A549 (cell line): ENCODE measurements at regions not wholly inside any gene's neighbourhood (a gene's known extent, or its start where the extent isn't known, plus 50 kb on each side); places are given as distances from the start of the nearest gene placed in this dataset.

Experiments
- EHMT2 ChIP-seq: fragments of 200-600 bp; sonication (generic); IDR thresholded peaks from 2 replicates; pipeline ENCODE4 v1.6.1; 2016; ENCODE audit warnings: antibody characterized with exemption, low read depth, mild to moderate bottlenecking, moderate library complexity
- EP300 ChIP-seq, 2 experiments: fragments of >200 bp; sonication (Bioruptor Twin); formaldehyde crosslinking; IDR thresholded peaks; 2 replicates in 1 of 2; 3 replicates in 1 of 2; pipeline ENCODE4 v1.6.1; 2016 to 2017
- MAZ ChIP-seq: fragments of 150-350 bp; IDR thresholded peaks from 2 replicates; pipeline ENCODE4 v1.6.1; 2014; ENCODE audit warnings: antibody characterized with exemption, low read depth, low read length, borderline replicate concordance
- NPAS2 ChIP-seq: fragments of 250-450 bp; sonication (Bioruptor Pico); IDR thresholded peaks from 2 replicates; pipeline ENCODE4 v1.8.0; 2022; ENCODE audit warnings: mild to moderate bottlenecking, moderate library complexity, borderline replicate concordance
- POLR2A ChIP-seq: IDR thresholded peaks from 2 replicates; pipeline ENCODE4 v1.6.1; 2012; ENCODE audit warnings: mild to moderate bottlenecking, low read length
- SREBF2 ChIP-seq: fragments of 450-650 bp; IDR thresholded peaks from 2 replicates; pipeline ENCODE4 v1.6.1; 2014; ENCODE audit warnings: mild to moderate bottlenecking, moderate library complexity
- TF ChIP-seq, protein P1 (sequence below): fragments of 150-350 bp; IDR thresholded peaks from 2 replicates; pipeline ENCODE4 v1.6.1; 2014; ENCODE audit warnings: low read depth, mild to moderate bottlenecking, low read length
- TF ChIP-seq, protein P2 (sequence below): fragments of >200 bp; sonication (Bioruptor Twin); formaldehyde crosslinking; IDR thresholded peaks from 3 replicates; pipeline ENCODE4 v1.5.1; 2016
- TF ChIP-seq, protein P3 (sequence below): fragments of 450-650 bp; IDR thresholded peaks from 2 replicates; pipeline ENCODE4 v1.6.1; 2014; ENCODE audit warnings: antibody characterized with exemption

- TF ChIP-seq, protein P1, sequence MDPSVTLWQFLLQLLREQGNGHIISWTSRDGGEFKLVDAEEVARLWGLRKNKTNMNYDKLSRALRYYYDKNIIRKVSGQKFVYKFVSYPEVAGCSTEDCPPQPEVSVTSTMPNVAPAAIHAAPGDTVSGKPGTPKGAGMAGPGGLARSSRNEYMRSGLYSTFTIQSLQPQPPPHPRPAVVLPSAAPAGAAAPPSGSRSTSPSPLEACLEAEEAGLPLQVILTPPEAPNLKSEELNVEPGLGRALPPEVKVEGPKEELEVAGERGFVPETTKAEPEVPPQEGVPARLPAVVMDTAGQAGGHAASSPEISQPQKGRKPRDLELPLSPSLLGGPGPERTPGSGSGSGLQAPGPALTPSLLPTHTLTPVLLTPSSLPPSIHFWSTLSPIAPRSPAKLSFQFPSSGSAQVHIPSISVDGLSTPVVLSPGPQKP: no peak
- no peak for TF ChIP-seq EP300 (IDR thresholded peaks at IDR 0.05)
- TF ChIP-seq, protein P2, sequence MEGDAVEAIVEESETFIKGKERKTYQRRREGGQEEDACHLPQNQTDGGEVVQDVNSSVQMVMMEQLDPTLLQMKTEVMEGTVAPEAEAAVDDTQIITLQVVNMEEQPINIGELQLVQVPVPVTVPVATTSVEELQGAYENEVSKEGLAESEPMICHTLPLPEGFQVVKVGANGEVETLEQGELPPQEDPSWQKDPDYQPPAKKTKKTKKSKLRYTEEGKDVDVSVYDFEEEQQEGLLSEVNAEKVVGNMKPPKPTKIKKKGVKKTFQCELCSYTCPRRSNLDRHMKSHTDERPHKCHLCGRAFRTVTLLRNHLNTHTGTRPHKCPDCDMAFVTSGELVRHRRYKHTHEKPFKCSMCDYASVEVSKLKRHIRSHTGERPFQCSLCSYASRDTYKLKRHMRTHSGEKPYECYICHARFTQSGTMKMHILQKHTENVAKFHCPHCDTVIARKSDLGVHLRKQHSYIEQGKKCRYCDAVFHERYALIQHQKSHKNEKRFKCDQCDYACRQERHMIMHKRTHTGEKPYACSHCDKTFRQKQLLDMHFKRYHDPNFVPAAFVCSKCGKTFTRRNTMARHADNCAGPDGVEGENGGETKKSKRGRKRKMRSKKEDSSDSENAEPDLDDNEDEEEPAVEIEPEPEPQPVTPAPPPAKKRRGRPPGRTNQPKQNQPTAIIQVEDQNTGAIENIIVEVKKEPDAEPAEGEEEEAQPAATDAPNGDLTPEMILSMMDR: no peak
- TF ChIP-seq SREBF2: no peak
- no peak for TF ChIP-seq MAZ
- TF ChIP-seq, protein P3, sequence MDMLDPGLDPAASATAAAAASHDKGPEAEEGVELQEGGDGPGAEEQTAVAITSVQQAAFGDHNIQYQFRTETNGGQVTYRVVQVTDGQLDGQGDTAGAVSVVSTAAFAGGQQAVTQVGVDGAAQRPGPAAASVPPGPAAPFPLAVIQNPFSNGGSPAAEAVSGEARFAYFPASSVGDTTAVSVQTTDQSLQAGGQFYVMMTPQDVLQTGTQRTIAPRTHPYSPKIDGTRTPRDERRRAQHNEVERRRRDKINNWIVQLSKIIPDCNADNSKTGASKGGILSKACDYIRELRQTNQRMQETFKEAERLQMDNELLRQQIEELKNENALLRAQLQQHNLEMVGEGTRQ: no peak
- TF ChIP-seq EHMT2: no peak
- TF ChIP-seq POLR2A: no peak
- TF ChIP-seq NPAS2 (CRISPR knock-in tag): no peak
Observed at GRCh38 chr11:33978376-33978775, 73.2 kb upstream of the CAPRIN1 start.
